GM18868 (cell line): ENCODE measurements at regions not wholly inside any gene's neighbourhood (a gene's known extent, or its start where the extent isn't known, plus 50 kb on each side); places are given as distances from the start of the nearest gene placed in this dataset.
"Not testable (repeated sequence)": the region's sequence is repeated elsewhere in the genome, so short reads cannot be mapped to it uniquely, and the experiment has no call there.

Source experiments
- ATAC-seq: cut with Tn5 transposase; IDR thresholded peaks from one replicate; pipeline ENCODE4 v1.9.1; 2021; ENCODE audit warnings: mild to moderate bottlenecking, moderate library complexity; ENCODE audit not compliant: unreplicated experiment

- peak; percentile 67 for ATAC-seq
Observed at GRCh38 chr7:20466543-20467021, 135.9 kb downstream of the ITGB8 start.

- no peak for ATAC-seq
Observed at GRCh38 chr7:20470082-20470481, 139.4 kb downstream of the ITGB8 start.

- ATAC-seq: no peak
Observed at GRCh38 chr7:20470726-20471125, 140.0 kb downstream of the ITGB8 start.

GRCh38 chr7:20474249-20474648, 141.2 kb upstream of the ABCB5 start:
- no peak for ATAC-seq

DNA sequence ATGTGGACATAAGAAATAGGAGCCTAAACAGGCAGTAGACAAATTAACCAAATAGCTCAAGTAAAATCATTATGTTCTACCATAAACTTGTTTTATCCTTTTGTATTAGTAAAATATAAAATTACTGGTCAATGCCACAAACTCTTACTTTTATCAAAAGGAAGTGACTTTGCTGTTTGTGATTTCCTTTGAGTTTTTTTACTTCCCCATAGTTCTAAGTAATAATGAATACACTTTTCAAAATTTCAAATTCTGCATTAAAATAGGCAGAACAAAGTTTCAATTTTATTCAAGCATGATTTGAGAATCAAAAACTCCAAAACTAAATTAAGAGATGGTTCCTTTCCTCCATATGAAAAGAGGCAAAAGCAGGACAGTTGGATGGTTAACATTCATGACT, 139.7 kb upstream of the ABCB5 start:
- no peak for ATAC-seq

DNA sequence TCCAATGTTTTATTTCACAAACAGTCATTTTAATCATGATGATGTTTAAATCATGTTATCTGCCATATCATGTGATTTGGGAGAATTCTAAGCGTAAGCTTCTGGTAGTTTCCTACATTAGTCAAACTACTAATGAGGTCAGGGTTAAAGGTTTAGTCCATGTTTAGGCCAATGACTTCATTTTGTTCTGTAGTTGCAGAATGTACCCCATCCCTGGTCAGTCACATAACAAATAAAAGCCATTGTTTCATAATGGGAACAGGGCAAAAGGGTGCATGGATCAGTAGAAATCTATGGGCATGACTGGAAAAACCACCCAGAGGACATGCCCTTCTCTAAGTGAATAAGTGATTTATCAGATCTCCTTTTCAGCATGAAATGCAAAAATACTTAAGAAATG, 138.4 kb upstream of the ABCB5 start:
- ATAC-seq: no peak

DNA sequence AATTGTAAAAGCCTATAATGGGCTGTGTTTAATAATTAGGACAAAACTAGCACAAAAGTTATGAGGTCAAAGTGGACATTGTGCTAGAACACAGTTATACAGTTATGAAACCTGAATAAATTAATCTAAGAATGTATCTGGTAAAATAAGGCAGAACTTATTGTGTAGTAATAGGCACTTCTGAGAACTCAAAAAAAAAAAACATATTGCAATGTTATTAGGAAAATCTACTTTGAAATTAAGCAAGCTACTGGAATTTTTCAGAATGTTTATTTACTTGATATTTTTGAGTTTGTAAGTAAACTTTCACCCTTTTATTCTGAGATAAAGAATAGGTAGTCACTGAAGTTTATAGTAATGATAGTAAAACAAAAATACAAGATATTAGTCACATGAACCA, 135.8 kb upstream of the ABCB5 start:
- no peak for ATAC-seq

DNA sequence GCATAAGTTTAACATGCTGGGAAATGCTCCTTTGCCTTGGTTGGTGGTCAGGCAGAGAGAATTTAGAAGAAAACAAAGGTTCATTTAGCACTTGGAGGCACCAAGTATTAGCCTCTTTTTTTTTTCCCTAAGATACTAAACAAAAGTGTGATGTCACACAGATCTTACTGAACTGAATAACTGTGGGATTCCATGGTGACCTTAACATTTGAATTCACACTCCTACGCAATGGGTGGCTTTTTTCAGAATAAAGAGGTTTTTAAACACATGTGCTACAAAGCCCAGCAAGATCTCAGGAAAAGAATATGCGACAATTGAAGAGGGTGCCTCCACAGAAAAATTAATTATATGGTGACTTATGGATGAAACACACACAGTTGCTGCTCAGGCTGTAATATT, 133.4 kb upstream of the ABCB5 start:
- ATAC-seq: no peak

- ATAC-seq: no peak
Observed at GRCh38 chr7:20484356-20484755, 131.1 kb upstream of the ABCB5 start.

- ATAC-seq: no peak
Observed at GRCh38 chr7:20488850-20489249, 126.6 kb upstream of the ABCB5 start.

GRCh38 chr7:20491284-20491683, 124.2 kb upstream of the ABCB5 start:
- no peak for ATAC-seq

- no peak for ATAC-seq
Observed at GRCh38 chr7:20494566-20494965, 120.9 kb upstream of the ABCB5 start.

DNA sequence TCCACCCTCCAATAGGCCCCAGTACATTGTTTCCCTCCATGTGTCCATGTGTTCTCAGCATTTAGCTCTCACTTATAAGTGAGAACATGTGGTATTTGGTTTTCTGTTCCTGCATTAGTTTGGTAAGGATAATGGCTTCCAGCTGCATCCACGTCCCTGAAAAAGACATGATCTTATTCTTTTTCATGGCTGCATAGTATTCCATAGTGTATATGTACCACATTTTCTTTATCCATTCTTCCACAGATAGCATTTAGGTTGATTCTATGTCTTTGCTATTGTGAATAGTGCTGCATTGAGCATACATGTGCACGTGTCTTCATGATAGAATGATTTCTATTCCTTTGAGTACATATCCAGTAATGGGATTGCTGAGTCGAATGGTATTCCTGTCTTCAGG, 114.0 kb upstream of the ABCB5 start:
- ATAC-seq: not testable (repeated sequence)

DNA sequence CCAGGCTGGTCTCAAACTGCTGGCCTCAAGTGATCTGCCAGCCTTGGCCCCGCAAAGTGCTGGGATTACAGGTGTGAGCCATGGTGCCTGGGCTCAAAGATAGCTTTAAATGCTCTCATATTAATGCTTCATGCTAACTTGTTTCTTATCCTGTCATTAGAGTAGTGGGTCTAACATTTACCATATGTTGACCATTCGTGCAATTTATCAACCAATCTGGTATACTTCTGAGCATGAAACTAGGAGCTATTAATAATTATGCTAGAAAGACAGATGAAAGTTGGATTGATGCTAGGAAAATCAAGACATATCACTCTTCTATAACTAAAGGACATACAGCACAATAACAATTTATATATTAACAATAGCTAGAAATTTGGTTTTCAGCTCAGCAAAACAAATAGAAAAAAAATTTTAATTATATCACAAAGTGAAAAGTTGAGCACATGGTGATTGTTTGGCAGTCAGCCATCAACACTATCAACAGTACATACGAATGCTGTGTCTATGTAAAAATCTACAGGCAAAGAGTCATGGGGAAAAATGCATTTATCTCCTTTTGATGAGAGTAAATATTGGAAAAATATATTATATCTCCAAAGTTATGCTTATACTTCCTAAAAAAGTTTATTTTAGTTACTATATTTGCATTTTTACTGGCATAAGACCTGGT, 112.1 kb upstream of the ABCB5 start:
- ATAC-seq: no peak

- no peak for ATAC-seq
Observed at GRCh38 chr7:20504060-20504459, 111.4 kb upstream of the ABCB5 start.

- no peak for ATAC-seq
Observed at GRCh38 chr7:20506175-20506574, 109.3 kb upstream of the ABCB5 start.

GRCh38 chr7:20507157-20507556, 108.3 kb upstream of the ABCB5 start:
- no peak for ATAC-seq

DNA sequence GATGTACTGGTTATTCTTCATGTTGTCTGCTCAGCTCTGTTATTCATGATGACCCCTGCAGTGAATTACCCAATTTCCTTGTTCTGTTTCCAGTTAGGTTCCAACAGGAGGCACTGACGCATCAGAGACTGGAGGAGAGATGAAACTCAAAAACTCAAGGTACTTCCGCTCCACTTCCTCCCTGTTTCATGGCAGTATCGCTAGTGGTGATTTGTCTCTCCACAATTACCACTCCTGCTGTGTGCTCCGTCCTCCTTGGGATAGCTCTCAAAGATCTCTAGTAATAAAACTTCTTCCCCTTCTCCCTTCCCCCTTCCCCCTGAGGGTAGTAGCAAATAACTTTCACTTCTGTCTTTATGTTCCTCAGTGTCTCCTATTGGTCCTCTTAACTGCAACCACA, 107.4 kb upstream of the ABCB5 start:
- ATAC-seq: no peak

DNA sequence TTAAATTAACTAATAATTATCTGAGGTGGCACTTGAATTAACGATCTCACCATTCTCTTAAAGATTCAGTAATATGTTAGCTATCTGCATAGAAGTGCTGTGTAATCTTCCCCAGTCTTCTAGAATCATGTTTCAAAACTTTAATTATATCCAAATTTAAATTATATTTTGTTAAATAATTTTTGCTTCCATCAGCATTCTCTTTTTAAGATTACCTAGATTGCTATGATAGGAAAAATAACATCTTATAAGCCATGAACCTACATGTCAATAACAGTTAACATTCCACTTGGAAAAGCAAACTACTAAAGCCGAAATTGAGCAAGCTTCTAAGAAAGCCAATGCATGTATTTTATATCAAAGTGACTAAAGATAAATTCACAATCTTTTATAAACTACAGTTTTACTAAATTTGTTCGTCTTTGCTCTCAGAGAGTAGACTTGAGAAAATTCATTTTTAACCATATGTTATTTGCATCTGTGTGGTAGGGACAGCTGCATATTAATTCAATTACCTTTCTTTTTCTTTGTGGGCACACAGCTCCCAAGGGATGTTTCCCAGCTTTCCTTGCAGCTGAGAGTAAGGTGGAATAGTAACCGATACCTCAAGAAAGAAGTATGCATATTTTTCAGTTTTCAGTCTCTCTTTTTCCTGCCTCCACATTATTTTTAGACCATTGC, 105.4 kb upstream of the ABCB5 start:
- no peak for ATAC-seq

DNA sequence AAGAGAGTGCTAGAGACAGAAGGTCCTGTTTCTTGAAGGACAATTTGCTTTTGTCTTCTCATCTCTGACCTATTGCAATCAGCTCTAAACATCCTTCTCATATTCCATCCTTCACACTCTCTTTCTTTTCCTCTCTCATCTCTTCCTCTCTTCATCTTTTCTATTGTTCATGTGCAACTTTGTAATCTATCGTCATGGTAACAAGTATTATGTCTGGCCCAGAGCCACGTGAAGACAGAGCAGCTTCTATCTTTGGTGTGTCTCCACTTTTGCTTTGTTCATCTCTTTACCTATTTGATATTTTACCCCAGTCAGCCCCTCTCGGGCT, 104.9 kb upstream of the ABCB5 start:
- no peak for ATAC-seq

DNA sequence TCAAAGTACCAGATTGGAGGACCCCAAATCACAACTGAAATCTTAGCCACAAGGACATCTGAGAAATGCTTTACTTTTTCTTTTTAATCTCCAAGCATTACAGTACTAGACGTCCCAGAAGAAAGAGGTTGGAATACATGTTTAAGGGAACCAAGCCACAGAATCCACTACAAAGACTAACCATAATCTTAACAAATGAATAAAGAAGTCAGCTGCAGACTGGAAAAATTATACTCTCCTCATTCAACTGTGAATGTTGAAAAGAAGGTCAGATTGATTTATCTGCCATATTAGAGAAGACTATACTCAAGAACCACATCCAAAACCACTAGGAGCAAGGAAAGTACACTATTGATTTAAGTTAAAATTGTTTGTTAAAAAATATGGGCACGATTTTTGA, 102.1 kb upstream of the ABCB5 start:
- no peak for ATAC-seq

DNA sequence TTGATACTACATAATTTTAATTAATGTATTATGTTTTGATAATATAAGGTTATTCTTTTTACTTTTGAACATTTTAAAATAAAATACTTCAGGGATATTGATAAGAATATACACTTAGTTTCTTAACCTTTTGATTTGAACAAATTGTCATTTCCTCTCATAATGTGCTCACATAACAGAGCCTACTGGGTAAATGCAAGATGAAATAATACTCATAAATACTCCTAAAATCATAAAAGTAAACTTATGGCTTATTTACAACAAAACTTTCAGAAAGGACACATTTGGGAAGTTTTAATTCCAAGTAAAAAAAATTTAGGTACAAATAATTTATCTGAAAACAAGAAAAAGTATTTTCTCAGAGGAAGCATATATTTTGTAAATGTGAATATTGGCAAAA, 101.6 kb upstream of the ABCB5 start:
- ATAC-seq: no peak

DNA sequence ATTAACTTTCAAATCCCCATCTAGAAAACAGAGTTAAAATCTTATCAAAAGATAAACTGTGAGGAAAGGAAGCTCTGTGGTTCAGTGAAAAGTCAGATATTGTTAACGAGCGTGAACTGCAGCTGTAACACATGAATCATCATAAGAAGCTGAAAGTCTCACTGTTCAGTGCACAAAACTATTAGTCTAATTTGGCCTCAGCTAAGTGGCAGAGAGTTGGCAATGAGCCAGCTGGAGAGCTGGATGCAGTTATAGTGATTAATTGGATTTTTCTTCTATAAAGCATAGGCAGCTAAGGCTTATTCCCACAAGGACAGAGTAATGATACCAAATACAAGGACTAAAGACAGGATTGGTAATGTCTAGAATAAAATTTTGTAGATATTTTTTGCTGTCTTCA, 101.1 kb upstream of the ABCB5 start:
- ATAC-seq: no peak
